ENCODE measurements at regions not wholly inside any gene's neighbourhood (a gene's known extent, or its start where the extent isn't known, plus 50 kb on each side); places are given as distances from the start of the nearest gene placed in this dataset.

DNA sequence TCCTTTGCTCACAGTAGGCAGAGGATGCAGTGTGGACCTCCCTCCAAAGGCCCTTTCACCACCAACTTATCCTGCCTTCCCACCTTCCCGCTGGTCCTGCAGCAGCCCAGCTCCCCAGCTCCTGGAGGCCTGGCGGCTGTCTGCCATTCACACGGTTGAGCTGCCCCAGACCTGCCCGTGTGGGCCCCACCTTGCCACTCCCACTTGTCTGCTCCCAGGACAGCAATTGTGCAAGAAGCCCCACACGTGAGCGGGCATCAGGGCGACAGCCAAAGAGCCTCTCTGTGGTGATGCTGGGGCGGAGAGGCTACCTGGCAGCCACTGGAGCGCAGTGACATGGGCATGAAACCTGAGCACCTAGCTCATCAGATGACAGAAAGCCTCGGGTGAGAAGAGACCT lies 248.6 kb upstream of the MAF start:
- no peak overlapping the region for H3K4me3 ChIP-seq (replicated peaks in 1 of 2; ENCODE audit: low read depth in 2 of 2, low read length in 2 of 2)
- DNase-seq (ENCODE audit: low read depth in 2 of 2), result no peak
- TF ChIP-seq, protein P1, sequence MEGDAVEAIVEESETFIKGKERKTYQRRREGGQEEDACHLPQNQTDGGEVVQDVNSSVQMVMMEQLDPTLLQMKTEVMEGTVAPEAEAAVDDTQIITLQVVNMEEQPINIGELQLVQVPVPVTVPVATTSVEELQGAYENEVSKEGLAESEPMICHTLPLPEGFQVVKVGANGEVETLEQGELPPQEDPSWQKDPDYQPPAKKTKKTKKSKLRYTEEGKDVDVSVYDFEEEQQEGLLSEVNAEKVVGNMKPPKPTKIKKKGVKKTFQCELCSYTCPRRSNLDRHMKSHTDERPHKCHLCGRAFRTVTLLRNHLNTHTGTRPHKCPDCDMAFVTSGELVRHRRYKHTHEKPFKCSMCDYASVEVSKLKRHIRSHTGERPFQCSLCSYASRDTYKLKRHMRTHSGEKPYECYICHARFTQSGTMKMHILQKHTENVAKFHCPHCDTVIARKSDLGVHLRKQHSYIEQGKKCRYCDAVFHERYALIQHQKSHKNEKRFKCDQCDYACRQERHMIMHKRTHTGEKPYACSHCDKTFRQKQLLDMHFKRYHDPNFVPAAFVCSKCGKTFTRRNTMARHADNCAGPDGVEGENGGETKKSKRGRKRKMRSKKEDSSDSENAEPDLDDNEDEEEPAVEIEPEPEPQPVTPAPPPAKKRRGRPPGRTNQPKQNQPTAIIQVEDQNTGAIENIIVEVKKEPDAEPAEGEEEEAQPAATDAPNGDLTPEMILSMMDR (IDR thresholded peaks at IDR 0.05; ENCODE audit: low read depth, low read length), result no peak

DNA sequence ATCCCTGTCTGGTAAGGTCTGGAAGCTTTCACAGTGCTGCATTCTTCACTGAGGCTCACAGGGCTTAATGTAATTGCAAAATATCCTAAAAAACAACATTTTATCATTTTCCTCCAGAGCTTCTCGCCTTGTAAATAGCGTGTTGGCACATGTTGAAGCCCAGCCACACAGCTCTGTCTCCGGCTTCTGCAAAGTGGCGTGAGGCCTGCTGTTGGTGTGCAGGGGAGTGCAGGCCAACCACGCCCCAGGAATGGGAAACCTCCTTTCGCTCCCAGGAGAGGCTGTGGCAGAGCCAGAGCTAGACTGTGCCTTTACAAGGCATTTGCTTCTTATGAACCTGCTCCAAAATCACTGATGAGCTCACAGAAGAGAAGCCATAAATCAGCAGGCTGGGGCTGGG lies 248.2 kb upstream of the MAF start:
- TF ChIP-seq, protein P1 (IDR thresholded peaks at IDR 0.05; ENCODE audit: low read depth, low read length), result no peak

DNA sequence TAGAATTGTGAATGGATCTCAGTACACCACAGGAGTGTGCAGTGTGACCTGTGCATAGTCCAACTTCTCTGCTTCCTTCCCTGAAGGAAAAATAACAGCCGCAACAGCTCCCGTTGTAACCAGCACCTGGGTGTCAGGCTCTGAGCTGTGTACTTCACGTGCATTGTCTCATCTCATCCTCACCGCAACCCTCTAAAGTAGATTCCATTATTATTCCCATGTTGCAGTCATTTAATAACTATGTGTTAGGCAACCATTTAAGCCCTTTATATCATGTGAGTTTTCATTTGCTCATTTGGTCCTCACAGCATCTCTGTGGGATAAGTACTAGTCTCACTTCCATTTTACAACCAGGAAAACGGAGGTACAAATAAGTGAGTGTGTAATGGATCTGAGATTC lies 247.0 kb upstream of the MAF start:
- H3K4me3 ChIP-seq (replicated peaks in 1 of 2; ENCODE audit: low read depth in 2 of 2, low read length in 2 of 2), result no peak overlapping the region
- no peak for DNase-seq (ENCODE audit: low read depth in 2 of 2)
- TF ChIP-seq, protein P1 (IDR thresholded peaks at IDR 0.05; ENCODE audit: low read depth, low read length), result no peak

More for the DNA sequence above, 248.2 kb upstream of the MAF start:
- DNase-seq (ENCODE audit: low read depth in 2 of 2), result no peak
- H3K4me3 ChIP-seq (replicated peaks in 1 of 2; ENCODE audit: low read depth in 2 of 2, low read length in 2 of 2), result no peak overlapping the region

DNA sequence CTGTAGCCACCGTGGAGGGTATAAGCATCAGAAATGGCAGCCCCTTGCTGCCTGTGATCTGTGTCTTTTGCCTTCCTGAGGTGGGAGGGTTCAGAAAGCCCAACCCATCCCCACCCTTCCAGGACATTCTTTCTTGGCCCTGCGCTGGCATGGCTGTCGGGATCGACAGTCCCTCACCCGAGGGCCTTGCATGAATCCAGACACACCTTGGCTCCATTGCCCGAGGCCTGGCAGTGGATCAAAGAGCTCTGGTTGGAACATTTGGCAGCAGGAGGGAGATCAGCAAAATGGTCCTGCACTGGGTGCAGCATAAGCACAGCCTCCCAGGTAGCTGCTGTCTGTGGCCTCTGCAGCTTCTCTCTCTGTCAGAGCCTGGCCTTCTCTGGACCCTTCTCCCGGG lies 246.6 kb upstream of the MAF start:
- no peak overlapping the region for H3K4me3 ChIP-seq (replicated peaks in 1 of 2; ENCODE audit: low read depth in 2 of 2, low read length in 2 of 2)
- TF ChIP-seq, protein P1 (IDR thresholded peaks at IDR 0.05; ENCODE audit: low read depth, low read length), result no peak
- no peak for DNase-seq (ENCODE audit: low read depth in 2 of 2)

DNA sequence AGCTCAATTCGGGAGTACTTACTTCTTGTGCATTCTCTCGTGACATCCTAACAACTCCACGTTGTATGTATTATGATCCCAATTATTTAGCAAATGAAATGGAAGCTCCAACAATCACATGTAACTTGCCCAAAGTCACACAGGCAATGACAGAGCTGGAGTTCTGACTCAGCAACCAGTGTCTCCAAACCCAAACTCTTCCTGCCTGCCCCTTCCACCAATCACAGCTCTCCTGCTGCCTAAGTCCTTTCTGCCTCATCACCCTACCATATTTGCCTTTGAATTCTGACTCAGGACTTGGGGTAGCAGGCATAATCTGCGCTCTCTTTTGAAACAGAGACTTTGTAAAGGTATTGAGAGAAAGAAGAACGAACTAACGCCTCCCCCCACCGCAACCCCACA lies 245.2 kb upstream of the MAF start:
- DNase-seq (ENCODE audit: low read depth in 2 of 2), result peak in 1 of 2 donors; percentile 4
- TF ChIP-seq, protein P1 (IDR thresholded peaks at IDR 0.05; ENCODE audit: low read depth, low read length), result no peak
- H3K4me3 ChIP-seq (replicated peaks in 1 of 2; ENCODE audit: low read depth in 2 of 2, low read length in 2 of 2), result no peak overlapping the region

DNA sequence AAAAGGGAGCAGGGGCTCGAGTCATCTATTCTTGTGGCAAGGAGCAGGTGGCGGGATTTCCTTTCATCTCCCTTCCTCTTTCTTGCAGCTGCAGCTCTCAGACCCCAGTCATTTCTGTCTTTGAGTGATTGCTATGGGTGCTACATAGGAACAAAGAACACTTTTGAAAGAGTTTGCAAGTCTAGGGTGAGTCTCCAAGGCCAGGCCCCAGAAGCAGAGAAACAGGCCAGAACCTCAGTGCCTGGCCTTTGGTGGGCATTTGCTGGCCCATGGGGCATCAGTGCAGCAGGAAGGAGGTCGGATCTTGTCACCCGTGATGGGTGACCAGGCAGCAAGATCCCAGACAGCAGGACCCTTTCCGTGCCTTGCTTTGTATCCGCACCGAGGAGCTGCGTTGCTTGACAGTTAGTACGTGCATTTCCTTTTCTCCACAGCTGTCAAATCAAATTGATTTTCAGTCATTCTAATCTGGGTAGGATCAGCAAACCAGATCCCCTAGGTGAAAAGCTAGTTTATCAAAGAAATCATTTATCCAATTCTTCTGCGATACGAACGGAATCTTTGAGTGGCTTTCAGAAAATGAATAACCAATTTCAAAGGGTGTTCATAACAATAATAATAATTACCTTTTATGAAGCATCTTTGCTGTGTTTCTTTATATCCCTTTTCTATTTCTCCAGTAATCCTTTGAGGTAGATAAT lies 244.6 kb upstream of the MAF start:
- TF ChIP-seq, protein P1 (IDR thresholded peaks at IDR 0.05; ENCODE audit: low read depth, low read length), result no peak
- no peak for DNase-seq (ENCODE audit: low read depth in 2 of 2)
- no peak overlapping the region for H3K4me3 ChIP-seq (replicated peaks in 1 of 2; ENCODE audit: low read depth in 2 of 2, low read length in 2 of 2)

DNA sequence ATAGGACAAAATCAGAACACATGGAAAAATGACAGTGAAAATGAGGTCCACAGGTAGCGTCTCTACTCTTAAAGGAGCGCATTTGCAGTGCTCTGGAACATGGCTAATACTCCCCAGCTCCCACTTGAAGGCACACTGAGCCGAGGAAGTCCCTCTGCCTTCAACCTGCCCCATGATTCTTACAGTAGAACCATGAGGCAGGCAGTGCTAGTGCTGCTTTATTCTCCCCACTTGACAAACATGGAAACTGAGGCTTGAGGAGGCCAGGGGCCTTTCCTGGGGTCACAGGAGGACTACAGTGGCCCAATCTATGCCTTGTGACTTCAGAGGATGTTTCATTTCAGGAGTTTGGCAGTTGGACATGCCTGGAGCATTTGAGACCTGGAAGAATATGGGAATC lies 244.1 kb upstream of the MAF start:
- TF ChIP-seq, protein P1 (IDR thresholded peaks at IDR 0.05; ENCODE audit: low read depth, low read length), result no peak
- no peak overlapping the region for H3K4me3 ChIP-seq (replicated peaks in 1 of 2; ENCODE audit: low read depth in 2 of 2, low read length in 2 of 2)
- no peak for DNase-seq (ENCODE audit: low read depth in 2 of 2)
